ENCODE measurements at regions not wholly inside any gene's neighbourhood (a gene's known extent, or its start where the extent isn't known, plus 50 kb on each side); places are given as distances from the start of the nearest gene placed in this dataset.

DNA sequence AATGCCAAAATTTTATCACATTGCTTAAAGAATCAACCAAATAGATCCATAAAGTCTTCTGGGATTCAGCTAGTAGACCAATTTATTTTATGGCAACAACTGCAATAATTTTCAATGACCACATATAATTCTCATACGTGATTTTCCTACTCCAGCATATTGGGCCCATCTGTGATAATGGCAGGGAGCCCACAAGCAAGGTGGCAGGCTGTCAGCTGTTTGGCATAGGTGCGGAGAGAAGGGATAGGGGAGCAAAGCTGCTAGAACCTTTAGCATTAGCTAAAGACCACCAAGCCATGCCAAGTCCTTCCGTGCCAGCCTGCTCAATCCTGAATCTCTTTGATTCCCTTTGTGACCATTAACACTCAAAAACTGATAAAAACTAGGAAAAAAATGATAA lies 721.2 kb downstream of the XPNPEP1 start:
- POLR2A ChIA-PET, result interaction anchor here (0.5 kb wide), 1 partner anchor 533 kb away, joined by 3 read pairs; no protein-coding TSS in a partner anchor
- DNase-seq (ENCODE audit: low spot score), result no peak

DNA sequence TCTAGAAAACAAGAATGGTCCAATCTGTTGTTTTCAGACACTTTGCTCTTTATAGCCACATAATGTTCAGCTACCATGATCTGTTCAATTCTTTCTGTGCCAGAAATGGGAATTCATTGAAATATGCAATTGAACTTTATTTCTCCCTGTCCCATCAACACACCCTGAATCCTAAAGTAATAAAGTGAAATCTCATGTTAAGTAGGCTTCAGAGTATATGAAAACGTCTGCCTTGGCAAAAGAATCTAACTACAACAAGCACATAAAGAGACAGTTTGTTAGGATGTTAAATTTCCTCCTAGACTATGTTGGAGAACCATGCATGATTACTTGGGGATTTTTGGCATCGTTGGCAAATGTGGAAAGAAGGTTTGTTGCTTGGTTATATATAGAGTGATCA lies 722.7 kb downstream of the XPNPEP1 start:
- ChIA-PET POLR2A (no interaction called here), CTCF (ENCODE audit: unreplicated experiment) (no interaction called here)
- H3K4me3 ChIP-seq (ENCODE audit: low read depth, low read length, poor library complexity, severe bottlenecking), result no peak overlapping the region
- H3K4me2 ChIP-seq (ENCODE audit: low read length), result no peak overlapping the region
- H3K79me2 ChIP-seq (ENCODE audit: insufficient read depth, low read depth, low read length), result no peaks in the 10 kb centered on the region
- intact Hi-C loops (cut with micrococcal nuclease; ENCODE audit: unreplicated experiment), result no loop called here
- no TSS peak for BruUV-seq (replicated peaks)
- H3K9me3 ChIP-seq (ENCODE audit: low read length), result no peaks in the 10 kb centered on the region
- H3K36me3 ChIP-seq (ENCODE audit: insufficient read depth, low read length), result no peaks in the 10 kb centered on the region
- no peaks in the 10 kb centered on the region for H4K20me1 ChIP-seq (ENCODE audit: insufficient read depth, low read length)
- H3K4me1 ChIP-seq (ENCODE audit: insufficient read depth, low read length, poor library complexity, severe bottlenecking), result no peaks in the 10 kb centered on the region
- H2AFZ ChIP-seq (ENCODE audit: low read length), result no peak overlapping the region
- no peak for DNase-seq (ENCODE audit: low spot score)
- no peaks in the 10 kb centered on the region for H3K9me2 ChIP-seq (ENCODE audit: insufficient read depth, low read length)
- no peak overlapping the region for H3K27ac ChIP-seq (ENCODE audit: low read depth, low read length, poor library complexity, severe bottlenecking)
- TF ChIP-seq, protein P1, sequence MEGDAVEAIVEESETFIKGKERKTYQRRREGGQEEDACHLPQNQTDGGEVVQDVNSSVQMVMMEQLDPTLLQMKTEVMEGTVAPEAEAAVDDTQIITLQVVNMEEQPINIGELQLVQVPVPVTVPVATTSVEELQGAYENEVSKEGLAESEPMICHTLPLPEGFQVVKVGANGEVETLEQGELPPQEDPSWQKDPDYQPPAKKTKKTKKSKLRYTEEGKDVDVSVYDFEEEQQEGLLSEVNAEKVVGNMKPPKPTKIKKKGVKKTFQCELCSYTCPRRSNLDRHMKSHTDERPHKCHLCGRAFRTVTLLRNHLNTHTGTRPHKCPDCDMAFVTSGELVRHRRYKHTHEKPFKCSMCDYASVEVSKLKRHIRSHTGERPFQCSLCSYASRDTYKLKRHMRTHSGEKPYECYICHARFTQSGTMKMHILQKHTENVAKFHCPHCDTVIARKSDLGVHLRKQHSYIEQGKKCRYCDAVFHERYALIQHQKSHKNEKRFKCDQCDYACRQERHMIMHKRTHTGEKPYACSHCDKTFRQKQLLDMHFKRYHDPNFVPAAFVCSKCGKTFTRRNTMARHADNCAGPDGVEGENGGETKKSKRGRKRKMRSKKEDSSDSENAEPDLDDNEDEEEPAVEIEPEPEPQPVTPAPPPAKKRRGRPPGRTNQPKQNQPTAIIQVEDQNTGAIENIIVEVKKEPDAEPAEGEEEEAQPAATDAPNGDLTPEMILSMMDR (conservative IDR thresholded peaks at IDR 0.05; ENCODE audit: low read length), result no peak
- no peak for TF ChIP-seq EZH2phosphoT487 (IDR thresholded peaks at IDR 0.05; ENCODE audit: borderline replicate concordance, low read depth, low read length)

More for the DNA sequence above, 721.2 kb downstream of the XPNPEP1 start:
- intact Hi-C loops (cut with micrococcal nuclease; ENCODE audit: unreplicated experiment), result no loop called here
- H3K4me2 ChIP-seq (ENCODE audit: low read length), result no peak overlapping the region
- no peaks in the 10 kb centered on the region for H3K9me3 ChIP-seq (ENCODE audit: low read length)
- TF ChIP-seq EZH2phosphoT487 (IDR thresholded peaks at IDR 0.05; ENCODE audit: borderline replicate concordance, low read depth, low read length), result no peak
- TF ChIP-seq, protein P1 (conservative IDR thresholded peaks at IDR 0.05; ENCODE audit: low read length), result no peak
- no peak overlapping the region for H3K4me3 ChIP-seq (ENCODE audit: low read depth, low read length, poor library complexity, severe bottlenecking)
- H3K27ac ChIP-seq (ENCODE audit: low read depth, low read length, poor library complexity, severe bottlenecking), result no peak overlapping the region
- H3K36me3 ChIP-seq (ENCODE audit: insufficient read depth, low read length), result no peaks in the 10 kb centered on the region
- no peaks in the 10 kb centered on the region for H3K9me2 ChIP-seq (ENCODE audit: insufficient read depth, low read length)
- H3K4me1 ChIP-seq (ENCODE audit: insufficient read depth, low read length, poor library complexity, severe bottlenecking), result no peaks in the 10 kb centered on the region
- no peak overlapping the region for H2AFZ ChIP-seq (ENCODE audit: low read length)
- CTCF ChIA-PET (ENCODE audit: unreplicated experiment), result no interaction called here
- no peaks in the 10 kb centered on the region for H3K79me2 ChIP-seq (ENCODE audit: insufficient read depth, low read depth, low read length)
- H4K20me1 ChIP-seq (ENCODE audit: insufficient read depth, low read length), result no peaks in the 10 kb centered on the region
- BruUV-seq (replicated peaks), result no TSS peak

DNA sequence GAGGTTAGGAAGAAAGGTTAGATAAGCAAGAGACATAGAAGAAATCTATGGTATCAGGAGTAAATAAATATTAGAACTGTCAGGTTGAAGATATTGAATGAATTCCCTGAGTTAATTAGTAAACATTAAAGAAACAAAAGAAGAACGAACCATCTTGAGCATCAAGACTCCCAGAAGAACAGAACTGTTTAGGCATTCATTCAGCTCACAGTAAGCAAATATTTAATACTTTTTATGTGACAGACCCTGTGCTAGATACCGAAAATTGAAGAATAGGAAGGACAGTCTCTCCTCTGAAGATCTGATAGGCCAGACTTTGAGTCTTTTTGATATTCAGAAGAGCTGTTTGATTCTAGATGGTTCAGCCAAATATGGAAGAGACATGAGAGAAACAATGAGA lies 731.5 kb downstream of the XPNPEP1 start:
- H2AFZ ChIP-seq (ENCODE audit: low read length), result no peak overlapping the region
- POLR2A ChIA-PET, result no interaction called here
- intact Hi-C loops (cut with micrococcal nuclease; ENCODE audit: unreplicated experiment), result no loop called here
- H4K20me1 ChIP-seq (ENCODE audit: insufficient read depth, low read length), result no peaks in the 10 kb centered on the region
- BruUV-seq (replicated peaks), result no TSS peak
- CTCF ChIA-PET (ENCODE audit: unreplicated experiment), result no interaction called here
- no peak for TF ChIP-seq EZH2phosphoT487 (IDR thresholded peaks at IDR 0.05; ENCODE audit: borderline replicate concordance, low read depth, low read length)
- TF ChIP-seq, protein P1 (conservative IDR thresholded peaks at IDR 0.05; ENCODE audit: low read length), result no peak
- H3K79me2 ChIP-seq (ENCODE audit: insufficient read depth, low read depth, low read length), result no peaks in the 10 kb centered on the region
- no peak overlapping the region for H3K4me2 ChIP-seq (ENCODE audit: low read length)
- H3K9me3 ChIP-seq (ENCODE audit: low read length), result no peaks in the 10 kb centered on the region
- no peaks in the 10 kb centered on the region for H3K36me3 ChIP-seq (ENCODE audit: insufficient read depth, low read length)
- H3K9me2 ChIP-seq (ENCODE audit: insufficient read depth, low read length), result 0 out of 2 replicates have a peak, but pooled peaks cover 6% of the 10 kb centered on the region
- H3K27ac ChIP-seq (ENCODE audit: low read depth, low read length, poor library complexity, severe bottlenecking), result no peak overlapping the region
- H3K4me3 ChIP-seq (ENCODE audit: low read depth, low read length, poor library complexity, severe bottlenecking), result no peak overlapping the region
- no peaks in the 10 kb centered on the region for H3K4me1 ChIP-seq (ENCODE audit: insufficient read depth, low read length, poor library complexity, severe bottlenecking)
- no peak for DNase-seq (ENCODE audit: low spot score)

Measured in OCI-LY7 (cell line).